Keratinocyte (primary cell): ENCODE measurements at regions not wholly inside any gene's neighbourhood (a gene's known extent, or its start where the extent isn't known, plus 50 kb on each side); places are given as distances from the start of the nearest gene placed in this dataset.
"Not testable (repeated sequence)": the region's sequence is repeated elsewhere in the genome, so short reads cannot be mapped to it uniquely, and the experiment has no call there.

Experiments used
- CTCF ChIP-seq, 3 experiments: IDR thresholded peaks in 1 of 3; conservative IDR thresholded peaks in 1 of 3; optimal IDR thresholded peaks in 1 of 3; 2 replicates in 2 of 3; 3 replicates in 1 of 3; pipeline versions ENCODE3 to v1.5.1; 2011; ENCODE audit warnings: low read length in 3 of 3, mild to moderate bottlenecking in 3 of 3, moderate library complexity in 2 of 3, control low read depth in 1 of 3, inconsistent platforms in 1 of 3; ENCODE audit not compliant: insufficient read depth in 2 of 3; ENCODE audit errors: extremely low read depth in 1 of 3
- EZH2 ChIP-seq: IDR thresholded peaks from one replicate; pipeline ENCODE4 v1.6.1; 2012; ENCODE audit warnings: inconsistent platforms, mild to moderate bottlenecking, low read length, moderate library complexity

DNA sequence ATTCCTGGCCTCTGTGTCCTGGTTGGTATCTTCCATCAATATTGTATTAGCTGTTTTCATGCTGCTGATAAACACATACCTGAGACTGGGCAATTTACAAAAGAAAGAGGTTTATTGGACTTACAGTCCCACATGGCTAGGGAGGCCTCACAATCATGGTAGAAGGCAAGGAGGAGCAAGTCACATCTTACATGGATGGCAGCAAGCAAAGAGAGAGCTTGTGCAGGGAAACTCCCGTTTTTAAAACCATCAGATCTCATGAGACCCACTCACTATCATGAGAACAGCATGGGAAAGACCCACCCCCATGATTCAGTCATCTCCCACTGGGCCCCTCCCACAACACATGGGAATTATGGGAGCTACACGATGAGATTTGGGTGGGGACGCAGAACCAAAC, 265.3 kb upstream of the IL12B start:
- TF ChIP-seq CTCF (optimal IDR thresholded peaks at IDR 0.05 in 1 of 3, IDR thresholded peaks at IDR 0.05 in 1 of 3, conservative IDR thresholded peaks at IDR 0.05 in 1 of 3; ENCODE audit: extremely low read depth in 1 of 3, insufficient read depth in 2 of 3, low read length in 3 of 3); EZH2: not testable (repeated sequence)
